ENCODE measurements at regions not wholly inside any gene's neighbourhood (a gene's known extent, or its start where the extent isn't known, plus 50 kb on each side); places are given as distances from the start of the nearest gene placed in this dataset.

DNA sequence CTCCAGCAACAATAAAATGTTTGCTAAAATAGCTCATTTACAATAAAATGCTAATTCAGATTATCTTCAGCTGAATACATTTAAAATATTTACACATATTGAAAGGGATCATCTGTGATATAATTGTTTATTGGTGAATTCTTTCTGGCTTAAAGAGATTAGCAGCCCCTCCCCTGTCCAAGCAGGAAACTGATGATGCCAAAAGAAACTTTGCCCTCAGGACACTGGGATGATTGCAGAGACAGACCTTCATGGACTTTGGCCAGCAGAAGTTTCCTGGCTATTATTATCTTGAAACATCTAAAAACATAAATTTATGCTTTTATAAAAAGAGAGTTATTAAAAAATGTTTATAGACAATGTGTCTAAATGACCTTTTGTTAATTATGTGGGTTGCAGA, 764.9 kb upstream of the MBL2 start:
- H3K4me1 ChIP-seq (ENCODE audit: control insufficient read depth, extremely low read depth, insufficient read depth, low read length), result no peaks in the 10 kb centered on the region
- no peak overlapping the region for H3K9ac ChIP-seq (ENCODE audit: control insufficient read depth, extremely low read depth, insufficient read depth, low read length)
- no peaks in the 10 kb centered on the region for H3K36me3 ChIP-seq (ENCODE audit: control insufficient read depth in 2 of 2, extremely low read depth in 1 of 2, insufficient read depth in 2 of 2, low read length in 2 of 2)
- H3K4me3 ChIP-seq (ENCODE audit: control insufficient read depth in 2 of 3, extremely low read depth in 1 of 3, insufficient read depth in 2 of 3, low read depth in 1 of 3, low read length in 3 of 3), result no peak overlapping the region
- H3K79me2 ChIP-seq (ENCODE audit: control insufficient read depth, insufficient read depth, low read length), result no peaks in the 10 kb centered on the region
- no peak overlapping the region for H3K27ac ChIP-seq (ENCODE audit: control insufficient read depth, insufficient read depth, low read length)
- no peaks in the 10 kb centered on the region for H3K27me3 ChIP-seq (ENCODE audit: control insufficient read depth, extremely low read depth, insufficient read depth, low read length)
- no peak overlapping the region for H2AFZ ChIP-seq (ENCODE audit: control insufficient read depth, low read length)
- FAIRE-seq, result no peak
- H3K9me3 ChIP-seq (ENCODE audit: control insufficient read depth, low read depth, low read length), result no peaks in the 10 kb centered on the region
- no peak for DNase-seq (ENCODE audit: low read depth, low spot score)
- no peaks in the 10 kb centered on the region for H3K9me1 ChIP-seq (ENCODE audit: control insufficient read depth, extremely low read depth, insufficient read depth, low read length)
- H4K20me1 ChIP-seq (ENCODE audit: control insufficient read depth, extremely low read depth, insufficient read depth, low read length), result no peaks in the 10 kb centered on the region
- no peak overlapping the region for H3K4me2 ChIP-seq (ENCODE audit: control insufficient read depth, extremely low read depth, insufficient read depth, low read depth, low read length)
- TF ChIP-seq, protein P1, sequence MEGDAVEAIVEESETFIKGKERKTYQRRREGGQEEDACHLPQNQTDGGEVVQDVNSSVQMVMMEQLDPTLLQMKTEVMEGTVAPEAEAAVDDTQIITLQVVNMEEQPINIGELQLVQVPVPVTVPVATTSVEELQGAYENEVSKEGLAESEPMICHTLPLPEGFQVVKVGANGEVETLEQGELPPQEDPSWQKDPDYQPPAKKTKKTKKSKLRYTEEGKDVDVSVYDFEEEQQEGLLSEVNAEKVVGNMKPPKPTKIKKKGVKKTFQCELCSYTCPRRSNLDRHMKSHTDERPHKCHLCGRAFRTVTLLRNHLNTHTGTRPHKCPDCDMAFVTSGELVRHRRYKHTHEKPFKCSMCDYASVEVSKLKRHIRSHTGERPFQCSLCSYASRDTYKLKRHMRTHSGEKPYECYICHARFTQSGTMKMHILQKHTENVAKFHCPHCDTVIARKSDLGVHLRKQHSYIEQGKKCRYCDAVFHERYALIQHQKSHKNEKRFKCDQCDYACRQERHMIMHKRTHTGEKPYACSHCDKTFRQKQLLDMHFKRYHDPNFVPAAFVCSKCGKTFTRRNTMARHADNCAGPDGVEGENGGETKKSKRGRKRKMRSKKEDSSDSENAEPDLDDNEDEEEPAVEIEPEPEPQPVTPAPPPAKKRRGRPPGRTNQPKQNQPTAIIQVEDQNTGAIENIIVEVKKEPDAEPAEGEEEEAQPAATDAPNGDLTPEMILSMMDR (optimal IDR thresholded peaks at IDR 0.05 in 1 of 3, IDR thresholded peaks at IDR 0.05 in 1 of 3, conservative IDR thresholded peaks at IDR 0.05 in 1 of 3; ENCODE audit: extremely low read depth in 1 of 3, insufficient read depth in 2 of 3, low read length in 3 of 3), result no peak
- dilution Hi-C loops (cut with MboI; ENCODE audit: extremely low pct_ligation_motif_present, low sequenced_read_pairs), result no loop called here

DNA sequence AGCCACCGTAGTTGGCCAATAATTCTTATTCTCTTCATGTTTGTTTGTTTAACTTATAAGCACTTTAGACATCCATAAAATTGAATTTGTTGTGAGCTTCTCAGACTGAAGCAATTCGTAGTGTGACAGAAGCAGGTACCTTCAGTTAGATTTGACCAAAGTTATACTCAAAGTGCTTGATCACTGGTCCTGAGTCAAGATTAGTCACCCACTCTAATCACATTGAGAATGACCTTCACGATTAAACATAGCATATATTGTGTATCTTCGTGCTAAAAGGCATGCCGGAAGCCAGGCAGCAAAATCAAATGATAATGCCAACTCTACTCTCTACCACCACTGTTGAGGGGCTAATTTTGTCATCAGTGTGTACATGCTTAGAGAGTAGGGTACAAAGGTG, 763.7 kb upstream of the MBL2 start:
- Histone ChIP-seq H3K36me3 (ENCODE audit: control insufficient read depth in 2 of 2, extremely low read depth in 1 of 2, insufficient read depth in 2 of 2, low read length in 2 of 2) (no peaks in the 10 kb centered on the region), H3K4me3 (ENCODE audit: control insufficient read depth in 2 of 3, extremely low read depth in 1 of 3, insufficient read depth in 2 of 3, low read depth in 1 of 3, low read length in 3 of 3) (no peak overlapping the region), H3K27me3 (ENCODE audit: control insufficient read depth, extremely low read depth, insufficient read depth, low read length) (no peaks in the 10 kb centered on the region), H2AFZ (ENCODE audit: control insufficient read depth, low read length) (no peak overlapping the region), H3K4me2 (ENCODE audit: control insufficient read depth, extremely low read depth, insufficient read depth, low read depth, low read length) (no peak overlapping the region), H3K9me3 (ENCODE audit: control insufficient read depth, low read depth, low read length) (no peaks in the 10 kb centered on the region), H4K20me1 (ENCODE audit: control insufficient read depth, extremely low read depth, insufficient read depth, low read length) (no peaks in the 10 kb centered on the region), H3K9me1 (ENCODE audit: control insufficient read depth, extremely low read depth, insufficient read depth, low read length) (no peaks in the 10 kb centered on the region), H3K27ac (ENCODE audit: control insufficient read depth, insufficient read depth, low read length) (no peak overlapping the region), H3K9ac (ENCODE audit: control insufficient read depth, extremely low read depth, insufficient read depth, low read length) (no peak overlapping the region), H3K4me1 (ENCODE audit: control insufficient read depth, extremely low read depth, insufficient read depth, low read length) (no peaks in the 10 kb centered on the region), H3K79me2 (ENCODE audit: control insufficient read depth, insufficient read depth, low read length) (no peaks in the 10 kb centered on the region)
- FAIRE-seq, result no peak
- TF ChIP-seq, protein P1 (optimal IDR thresholded peaks at IDR 0.05 in 1 of 3, IDR thresholded peaks at IDR 0.05 in 1 of 3, conservative IDR thresholded peaks at IDR 0.05 in 1 of 3; ENCODE audit: extremely low read depth in 1 of 3, insufficient read depth in 2 of 3, low read length in 3 of 3), result no peak
- TF ChIP-seq EZH2 (IDR thresholded peaks at IDR 0.05; ENCODE audit: low read length), result no peak
- dilution Hi-C loops (cut with MboI; ENCODE audit: extremely low pct_ligation_motif_present, low sequenced_read_pairs), result no loop called here
- no peak for DNase-seq (ENCODE audit: low read depth, low spot score)
